GM18870 (cell line): ENCODE measurements at regions not wholly inside any gene's neighbourhood (a gene's known extent, or its start where the extent isn't known, plus 50 kb on each side); places are given as distances from the start of the nearest gene placed in this dataset.
"Not testable (repeated sequence)": the region's sequence is repeated elsewhere in the genome, so short reads cannot be mapped to it uniquely, and the experiment has no call there.

Experiments used
- ATAC-seq: cut with Tn5 transposase; IDR thresholded peaks from one replicate; pipeline ENCODE4 v1.9.1; 2021; ENCODE audit warnings: moderate library complexity; ENCODE audit not compliant: unreplicated experiment

DNA sequence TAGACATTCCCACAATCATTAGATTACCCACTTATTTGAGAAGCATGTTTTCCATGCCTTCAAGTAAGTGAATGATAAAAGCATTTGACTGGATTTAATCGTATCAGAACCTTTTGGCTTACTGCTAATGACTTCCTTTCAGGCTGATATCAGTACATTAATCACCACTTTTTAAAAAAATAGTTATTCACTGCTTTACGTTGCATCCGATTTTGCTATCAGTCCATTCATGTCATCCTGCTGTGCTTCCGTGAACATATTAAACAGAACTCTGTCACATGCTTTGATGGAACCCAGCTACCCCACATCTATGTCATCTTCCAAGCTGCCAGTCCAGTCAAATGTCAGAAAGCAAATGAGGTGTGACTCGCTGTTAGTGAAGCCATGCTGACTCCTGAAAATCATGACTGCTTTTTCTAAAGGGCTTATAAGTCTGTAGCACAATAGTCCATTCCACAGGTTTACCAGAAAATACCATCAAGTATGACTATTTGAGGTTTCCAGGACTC, 440.9 kb downstream of the IRS2 start:
- no peak for ATAC-seq

DNA sequence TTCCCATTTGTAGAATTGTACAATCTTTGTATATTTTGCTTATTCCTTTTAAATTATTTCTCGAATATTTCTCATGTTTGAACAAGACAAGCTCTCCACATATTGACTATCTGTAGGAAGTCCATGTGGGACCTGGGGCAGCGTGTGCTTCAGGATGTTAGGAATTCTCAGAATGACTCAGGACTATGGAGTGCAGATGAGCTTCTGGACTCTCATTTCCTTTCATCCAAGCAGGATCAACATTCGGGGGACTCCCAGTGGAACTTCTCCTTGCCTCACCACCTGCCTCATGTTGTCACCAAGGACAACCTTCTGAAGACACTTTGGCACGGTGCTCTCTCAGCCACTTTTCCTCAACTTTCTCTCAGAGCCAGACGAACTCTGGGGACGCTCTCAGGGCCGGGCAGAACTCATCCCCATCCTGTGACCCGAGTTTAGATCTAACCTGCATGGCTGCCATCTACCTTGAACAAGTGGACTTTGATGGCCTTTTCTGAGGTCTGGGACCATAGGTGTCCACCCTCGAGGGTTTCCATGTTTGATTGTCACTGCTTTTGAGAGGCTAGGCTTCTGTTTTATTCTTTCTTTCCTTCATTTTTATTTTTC, 441.7 kb downstream of the IRS2 start:
- no peak for ATAC-seq

- ATAC-seq: no peak
Measured at GRCh38 chr13:109336730-109337129, 449.7 kb downstream of the IRS2 start.

DNA sequence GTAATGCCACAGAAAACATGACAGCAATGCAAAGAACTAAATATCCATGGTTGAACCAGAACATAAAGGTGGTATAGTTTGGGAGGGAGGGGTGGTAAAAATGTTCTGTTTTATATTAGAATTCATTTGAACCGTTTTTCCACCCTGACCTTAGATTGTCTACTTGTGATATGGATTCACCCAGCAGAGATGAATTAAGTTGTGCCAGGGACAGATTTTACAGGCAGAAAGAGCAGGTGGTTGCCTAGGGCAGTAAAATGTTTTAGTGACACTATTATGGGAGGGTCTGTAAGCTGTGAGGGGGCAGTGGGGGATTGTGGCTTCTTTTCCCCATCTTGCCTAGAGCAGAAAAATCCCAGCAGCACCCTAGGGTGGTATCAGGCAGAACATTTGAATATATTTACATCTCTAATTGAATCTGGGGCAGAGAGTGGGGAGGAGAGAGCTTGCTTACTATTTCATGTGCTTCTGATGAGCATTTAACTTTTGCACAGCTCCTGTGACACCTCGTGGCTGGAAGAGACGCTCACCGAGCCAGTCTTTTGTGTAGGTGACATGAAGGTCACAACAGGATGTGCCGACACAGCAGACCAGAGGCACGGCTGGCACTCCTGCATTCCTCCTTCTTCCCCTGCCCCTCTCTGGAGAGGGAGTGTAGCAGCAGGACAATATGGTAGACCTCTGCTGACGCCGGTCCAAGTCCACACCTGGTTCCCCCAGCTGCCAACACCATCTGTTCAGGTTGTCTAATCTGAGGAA, 452.3 kb downstream of the IRS2 start:
- no peak for ATAC-seq

- no peak for ATAC-seq
Measured at GRCh38 chr13:109332506-109333499, 453.6 kb downstream of the IRS2 start.

GRCh38 chr13:109331898-109332297, 454.5 kb downstream of the IRS2 start:
- ATAC-seq: no peak

DNA sequence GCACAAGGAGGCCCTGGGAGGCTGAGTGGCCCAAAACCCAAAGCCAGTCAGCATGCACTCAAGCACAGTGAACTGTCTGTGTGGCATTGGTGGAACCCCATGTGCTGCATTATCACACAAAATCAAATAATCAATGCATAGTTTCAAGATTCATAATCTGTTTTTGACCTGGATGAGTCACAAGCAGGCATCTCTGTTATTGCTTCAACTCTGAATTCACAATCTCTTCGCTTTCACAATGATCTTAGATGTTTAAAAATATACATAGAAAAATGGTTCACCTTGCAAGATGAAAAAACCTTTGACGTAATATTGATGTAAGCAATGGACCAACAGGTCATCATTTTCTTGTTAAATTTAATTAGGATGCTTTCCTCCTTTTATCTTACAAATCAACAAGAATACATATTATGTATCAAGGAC, 455.4 kb downstream of the IRS2 start:
- ATAC-seq: no peak

DNA sequence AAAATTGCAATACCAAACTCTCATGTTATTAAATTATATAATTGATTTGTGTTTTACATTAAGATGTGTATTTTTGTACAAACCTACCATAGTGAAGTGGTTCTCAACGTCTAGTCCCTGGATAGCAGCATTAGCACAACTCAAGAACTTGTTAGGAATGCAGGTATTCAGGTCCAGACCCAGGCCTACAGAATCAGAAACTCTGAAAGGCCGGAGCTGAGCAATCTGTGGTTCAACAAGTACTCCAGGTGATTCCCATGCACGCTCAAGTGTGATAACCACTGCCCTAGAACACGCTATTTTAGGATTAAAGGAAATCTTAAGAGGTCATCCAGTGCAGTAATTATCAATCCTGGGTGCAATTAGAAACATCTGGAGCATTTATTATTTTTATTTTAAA, 456.3 kb downstream of the IRS2 start:
- no peak for ATAC-seq

DNA sequence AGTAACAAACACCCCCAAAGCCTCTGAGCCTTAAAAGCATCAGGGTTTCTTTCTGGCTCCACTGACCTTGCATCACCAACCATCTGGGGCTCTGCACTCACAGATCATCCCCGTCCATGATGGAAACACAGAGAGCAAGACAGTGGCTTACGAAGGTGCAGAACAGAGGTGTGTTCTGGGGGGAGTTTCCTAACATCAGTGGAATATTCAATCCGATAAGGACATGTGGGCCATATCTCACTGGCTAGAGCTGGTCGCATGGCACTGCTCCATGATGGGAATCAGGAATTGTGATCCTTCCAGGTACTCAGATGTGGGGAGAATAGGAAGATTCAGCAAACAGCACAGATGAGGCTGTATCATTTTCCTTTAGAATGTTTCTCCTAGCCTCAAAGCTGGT, 457.2 kb downstream of the IRS2 start:
- ATAC-seq: no peak

DNA sequence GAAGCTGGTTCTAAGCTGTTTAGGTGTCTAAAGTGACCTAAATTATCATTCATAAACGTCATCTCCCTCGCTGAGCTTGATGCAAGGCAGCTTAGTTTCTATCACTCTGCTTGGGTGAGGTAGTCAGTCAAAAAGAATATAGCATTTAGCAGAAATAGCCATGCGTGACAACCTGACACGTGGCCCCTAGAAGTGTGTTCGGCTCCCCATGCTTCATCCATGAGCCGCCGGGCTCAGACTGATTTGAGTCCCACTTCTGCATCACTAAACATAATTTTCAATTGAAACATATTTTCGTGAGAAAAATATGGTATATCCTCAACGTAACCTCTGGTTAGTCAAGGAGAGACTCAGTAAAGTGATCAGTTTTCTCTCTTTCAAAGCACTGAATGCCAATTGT, 459.8 kb downstream of the IRS2 start:
- ATAC-seq: no peak

- no peak for ATAC-seq
Measured at GRCh38 chr13:109323338-109323737, 463.0 kb downstream of the IRS2 start.

- no peak for ATAC-seq
Measured at GRCh38 chr13:109318945-109319590, 467.3 kb downstream of the IRS2 start.

DNA sequence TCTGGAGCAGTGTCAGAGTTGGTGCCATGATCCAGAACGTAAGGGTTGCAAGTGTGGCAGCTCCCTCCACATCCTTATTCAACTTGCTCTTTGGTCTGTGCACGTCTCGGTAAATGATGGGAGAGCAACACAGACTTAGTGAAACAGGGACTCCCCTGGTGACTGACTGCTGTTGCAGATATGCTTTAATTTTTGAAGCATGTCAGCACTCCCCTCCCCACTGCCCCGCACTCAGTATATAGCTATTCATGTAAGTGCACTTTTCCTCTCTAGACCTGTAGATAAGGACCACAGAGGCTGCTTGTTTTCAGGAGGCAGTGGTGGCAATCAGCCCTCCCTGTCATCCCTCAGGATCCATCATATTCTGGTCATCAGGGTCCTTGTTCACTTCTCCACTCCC, 470.9 kb downstream of the IRS2 start:
- no peak for ATAC-seq

DNA sequence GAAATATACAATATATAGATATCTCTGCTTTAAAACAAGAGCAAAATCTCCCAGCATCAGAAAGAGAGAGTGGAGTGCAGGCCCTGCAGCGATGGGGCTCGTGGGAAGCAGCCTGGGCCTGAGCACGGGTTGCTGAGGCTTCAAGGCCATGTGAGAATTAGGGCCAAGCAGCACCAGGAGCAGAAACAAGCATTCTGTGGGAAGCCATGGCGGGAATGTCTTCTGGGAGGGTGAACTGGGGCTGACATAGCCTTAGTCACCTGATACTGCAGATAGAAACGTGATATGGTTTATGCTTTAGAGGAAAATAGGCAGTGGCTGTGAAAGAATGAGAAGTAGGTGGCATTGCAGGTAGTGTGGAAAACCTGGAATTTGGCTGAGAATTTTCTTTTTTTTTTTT, 472.3 kb downstream of the IRS2 start:
- ATAC-seq: no peak

GRCh38 chr13:109312399-109312798, 474.0 kb downstream of the IRS2 start:
- ATAC-seq: no peak

DNA sequence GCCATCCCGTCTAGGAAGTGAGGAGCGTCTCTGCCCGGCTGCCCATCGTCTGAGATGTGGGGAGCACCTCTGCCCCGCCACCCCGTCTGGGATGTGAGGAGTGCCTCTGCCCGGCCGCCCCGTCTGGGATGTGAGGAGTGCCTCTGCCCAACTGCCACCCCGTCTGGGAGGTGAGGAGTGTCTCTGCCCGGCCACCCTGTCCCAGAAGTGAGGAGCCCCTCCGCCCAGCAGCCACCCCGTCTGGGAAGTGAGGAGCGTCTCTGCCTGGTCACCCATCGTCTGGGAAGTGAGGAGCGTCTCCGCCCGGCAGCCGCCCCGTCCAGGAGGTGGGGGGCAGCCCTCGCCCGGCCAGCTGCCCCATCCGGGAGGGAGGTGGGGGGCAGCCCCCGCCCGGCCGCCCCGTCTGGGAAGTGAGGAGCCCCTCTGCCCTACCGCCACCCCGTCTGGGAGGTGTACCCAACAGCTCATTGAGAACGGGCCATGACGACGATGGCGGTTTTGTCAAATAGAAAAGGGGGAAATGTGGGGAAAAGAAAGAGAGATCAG, 474.9 kb downstream of the IRS2 start:
- not testable (repeated sequence) for ATAC-seq

DNA sequence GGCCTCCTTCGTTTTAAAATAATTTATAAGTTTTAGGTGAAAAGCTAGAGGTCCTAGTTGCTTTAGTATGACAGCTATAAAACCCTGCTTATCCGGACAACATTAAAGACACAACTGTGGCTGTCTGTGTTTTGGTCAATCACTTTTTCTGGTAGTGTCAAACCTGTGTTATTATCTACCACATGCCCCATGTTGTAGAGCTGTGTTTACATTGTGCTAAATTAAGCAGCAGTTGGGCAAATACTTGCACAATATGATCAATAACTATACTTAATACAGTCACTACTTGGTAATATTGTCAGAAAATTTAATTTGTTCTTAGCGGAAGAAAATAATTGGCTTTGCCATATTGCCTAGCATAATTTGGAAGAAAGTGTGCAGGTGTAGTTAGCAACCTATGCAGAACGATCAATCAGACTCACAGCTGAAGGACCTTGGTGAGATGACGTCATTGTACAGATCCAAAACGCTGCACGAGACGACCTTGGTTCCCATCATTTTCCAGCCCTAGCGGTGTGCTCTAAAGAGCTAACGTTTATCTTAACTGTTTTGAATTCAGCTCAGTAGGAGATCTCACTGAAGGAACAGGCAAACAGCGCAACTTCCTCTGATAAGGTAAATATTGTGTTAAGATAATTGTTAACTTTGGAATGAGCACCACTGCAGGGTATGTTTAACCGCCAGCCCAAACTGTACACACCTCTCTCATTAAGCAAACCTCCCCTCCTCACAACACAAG, 476.6 kb downstream of the IRS2 start:
- ATAC-seq: no peak

DNA sequence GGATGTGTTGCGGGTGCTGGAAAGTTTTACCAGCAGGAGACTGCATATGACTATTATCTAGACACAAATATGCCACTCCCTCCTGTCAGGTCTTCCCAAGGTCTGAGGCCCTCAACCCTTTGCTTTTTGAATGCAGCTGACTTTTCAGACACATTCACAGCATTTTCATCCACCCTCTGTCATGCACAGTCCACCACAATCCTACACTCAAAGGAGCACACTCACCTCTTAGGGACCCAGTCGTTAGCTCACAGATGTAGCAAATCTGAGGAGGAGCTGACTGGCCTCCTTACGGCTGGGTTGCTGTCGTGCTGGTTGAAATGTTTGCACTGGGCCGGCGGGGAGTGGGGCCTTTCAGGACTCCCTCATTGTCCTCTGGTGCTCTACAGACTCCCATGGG, 479.4 kb downstream of the IRS2 start:
- no peak for ATAC-seq

- no peak for ATAC-seq
Measured at GRCh38 chr13:109301726-109302125, 484.7 kb downstream of the IRS2 start.

GRCh38 chr13:109301276-109301675, 485.1 kb downstream of the IRS2 start:
- ATAC-seq: no peak
